A172 (cell line): ENCODE measurements at regions not wholly inside any gene's neighbourhood (a gene's known extent, or its start where the extent isn't known, plus 50 kb on each side); places are given as distances from the start of the nearest gene placed in this dataset.
"Not testable (repeated sequence)": the region's sequence is repeated elsewhere in the genome, so short reads cannot be mapped to it uniquely, and the experiment has no call there.

Source experiments
- DNase-seq: peaks from one replicate; pipeline ENCODE4 v3.0.0-alpha.2; 2015; ENCODE audit warnings: low spot score

GRCh38 chr7:34332006-34332405, 326.0 kb upstream of the NPSR1 start:
- DNase-seq = no peak

- no peak for DNase-seq
Measured at GRCh38 chr7:34333184-34333583, 324.8 kb upstream of the NPSR1 start.

- DNase-seq = no peak
Measured at GRCh38 chr7:34333925-34334324, 324.1 kb upstream of the NPSR1 start.

GRCh38 chr7:34337163-34337562, 320.9 kb upstream of the NPSR1 start:
- no peak for DNase-seq

GRCh38 chr7:34338961-34339526, 319.0 kb upstream of the NPSR1 start:
- DNase-seq = peak; percentile 64

GRCh38 chr7:34341326-34341725, 316.7 kb upstream of the NPSR1 start:
- peak; percentile 66 for DNase-seq

- no peak for DNase-seq
Measured at GRCh38 chr7:34342387-34342786, 315.6 kb upstream of the NPSR1 start.

- no peak for DNase-seq
Measured at GRCh38 chr7:34343667-34344066, 314.4 kb upstream of the NPSR1 start.

GRCh38 chr7:34354011-34354410, 304.0 kb upstream of the NPSR1 start:
- DNase-seq = no peak

GRCh38 chr7:34354899-34355298, 303.1 kb upstream of the NPSR1 start:
- DNase-seq = peak; percentile 86

GRCh38 chr7:34357068-34357467, 300.9 kb upstream of the NPSR1 start:
- DNase-seq = peak; percentile 94

GRCh38 chr7:34357946-34358345, 300.1 kb upstream of the NPSR1 start:
- DNase-seq = peak; percentile 10

GRCh38 chr7:34358578-34358977, 299.4 kb upstream of the NPSR1 start:
- not testable (repeated sequence) for DNase-seq

- no peak for DNase-seq
Measured at GRCh38 chr7:34361663-34362250, 296.3 kb upstream of the NPSR1 start.

GRCh38 chr7:34362621-34363020, 295.4 kb upstream of the NPSR1 start:
- no peak for DNase-seq

GRCh38 chr7:34364130-34364529, 293.9 kb upstream of the NPSR1 start:
- DNase-seq = no peak

- no peak for DNase-seq
Measured at GRCh38 chr7:34365011-34365410, 293.0 kb upstream of the NPSR1 start.

GRCh38 chr7:34365611-34366010, 292.4 kb upstream of the NPSR1 start:
- DNase-seq = no peak

GRCh38 chr7:34371922-34372321, 286.1 kb upstream of the NPSR1 start:
- no peak for DNase-seq

GRCh38 chr7:34373940-34374339, 284.1 kb upstream of the NPSR1 start:
- DNase-seq = no peak

GRCh38 chr7:34382166-34382893, 275.7 kb upstream of the NPSR1 start:
- DNase-seq = no peak

GRCh38 chr7:34385384-34385783, 272.6 kb upstream of the NPSR1 start:
- no peak for DNase-seq

- no peak for DNase-seq
Measured at GRCh38 chr7:34389332-34390078, 268.5 kb upstream of the NPSR1 start.
